Tongue (tissue), 1 donor: ENCODE measurements at regions not wholly inside any gene's neighbourhood (a gene's known extent, or its start where the extent isn't known, plus 50 kb on each side); places are given as distances from the start of the nearest gene placed in this dataset.

Experiments used
- DNase-seq: peaks from one replicate; pipeline ENCODE4 v3.0.0-alpha.2; 2015

DNA sequence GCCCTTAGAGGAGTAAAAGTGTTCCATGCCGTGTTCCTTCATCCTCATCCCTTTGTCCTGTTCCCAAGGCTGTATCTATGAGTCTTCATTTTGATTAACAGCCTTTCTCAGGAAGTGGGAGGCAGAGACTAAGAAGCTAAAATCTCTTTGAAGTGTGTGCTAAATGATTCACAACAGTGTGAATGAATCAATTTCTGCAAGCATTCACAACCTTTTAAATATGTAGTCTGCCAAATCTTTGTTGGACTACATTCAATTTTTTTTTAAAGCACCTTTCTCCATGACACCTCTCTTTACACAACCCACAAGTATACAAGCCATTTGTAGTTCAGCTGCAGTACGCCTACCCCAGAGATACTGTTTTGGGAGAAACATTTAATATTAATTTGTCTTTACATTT lies 408.6 kb upstream of the FANCL start:
- DNase-seq, result no peak

DNA sequence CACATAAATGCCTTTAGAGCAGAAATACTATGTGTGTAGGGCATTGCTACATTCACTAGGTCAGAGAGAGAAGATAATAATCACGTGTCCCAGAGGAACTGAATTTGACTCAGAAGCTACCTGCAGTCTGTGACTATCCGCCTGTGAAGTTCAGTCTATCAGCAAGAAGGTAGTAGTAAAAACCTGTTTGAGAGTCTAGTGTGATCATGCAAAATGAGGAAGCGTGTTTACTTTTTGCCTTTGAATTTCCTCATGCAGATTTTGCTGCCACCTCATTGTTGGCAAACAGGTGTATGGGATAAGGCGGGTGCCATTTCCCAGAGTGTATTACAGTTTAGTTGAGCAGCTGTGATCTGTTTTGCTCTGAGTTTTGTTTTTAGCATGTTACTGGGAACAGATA lies 403.9 kb upstream of the FANCL start:
- DNase-seq, result no peak

DNA sequence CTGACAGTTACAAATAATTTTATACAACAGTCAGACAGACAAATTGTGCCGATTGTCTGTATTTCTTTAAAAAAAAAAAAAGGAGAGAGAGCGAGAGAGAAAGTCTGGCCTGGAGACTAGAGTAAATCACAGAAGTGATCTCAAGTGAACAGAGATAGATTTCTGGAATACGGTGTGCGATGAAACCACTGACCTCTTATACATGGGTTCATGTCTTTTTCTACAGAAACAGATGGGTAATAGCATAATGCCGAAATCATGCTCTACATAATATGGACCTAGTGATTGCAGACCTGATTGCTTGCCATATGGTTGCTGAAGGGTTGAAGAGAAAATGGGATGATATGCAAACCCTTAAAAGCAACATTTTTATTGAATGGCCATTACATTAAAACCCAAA lies 403.3 kb upstream of the FANCL start:
- no peak for DNase-seq

DNA sequence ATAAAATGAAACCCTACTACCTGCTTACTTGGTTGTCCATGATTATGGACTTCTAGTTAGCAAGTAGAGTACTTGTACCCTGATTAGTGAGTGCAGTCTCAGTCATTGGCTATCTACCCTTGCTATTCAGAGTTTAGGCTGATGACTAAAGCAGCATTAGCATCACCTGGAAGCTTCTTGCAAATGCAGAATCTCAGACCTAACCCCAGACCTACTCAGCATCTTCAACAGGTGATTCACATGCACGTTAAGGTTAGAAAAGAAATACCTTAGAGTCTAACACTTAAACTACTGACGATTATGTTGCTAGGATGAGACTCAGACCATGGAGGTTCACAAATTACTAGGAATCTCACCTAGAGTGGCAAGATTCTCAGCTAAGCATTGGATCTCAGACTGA lies 399.9 kb upstream of the FANCL start:
- DNase-seq, result no peak

DNA sequence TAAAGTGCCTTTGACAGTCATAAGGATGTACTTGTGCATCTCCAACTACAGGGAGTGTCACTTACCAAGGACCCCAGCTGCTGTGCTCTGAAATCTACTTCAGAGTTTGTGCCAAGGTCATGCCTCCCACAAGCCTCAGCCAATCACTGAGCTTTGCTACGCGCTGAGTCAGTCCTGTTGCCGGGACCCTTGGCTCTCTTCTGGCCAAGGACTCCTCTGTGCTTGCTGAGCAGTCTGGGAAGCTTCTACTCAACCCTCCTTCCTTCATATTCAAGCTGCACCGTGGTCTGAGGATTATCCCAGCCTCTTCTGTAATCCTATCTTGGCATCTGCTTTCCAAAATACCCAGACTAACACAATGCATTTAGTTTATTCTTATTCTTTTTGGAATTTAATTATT lies 398.9 kb upstream of the FANCL start:
- DNase-seq, result no peak

DNA sequence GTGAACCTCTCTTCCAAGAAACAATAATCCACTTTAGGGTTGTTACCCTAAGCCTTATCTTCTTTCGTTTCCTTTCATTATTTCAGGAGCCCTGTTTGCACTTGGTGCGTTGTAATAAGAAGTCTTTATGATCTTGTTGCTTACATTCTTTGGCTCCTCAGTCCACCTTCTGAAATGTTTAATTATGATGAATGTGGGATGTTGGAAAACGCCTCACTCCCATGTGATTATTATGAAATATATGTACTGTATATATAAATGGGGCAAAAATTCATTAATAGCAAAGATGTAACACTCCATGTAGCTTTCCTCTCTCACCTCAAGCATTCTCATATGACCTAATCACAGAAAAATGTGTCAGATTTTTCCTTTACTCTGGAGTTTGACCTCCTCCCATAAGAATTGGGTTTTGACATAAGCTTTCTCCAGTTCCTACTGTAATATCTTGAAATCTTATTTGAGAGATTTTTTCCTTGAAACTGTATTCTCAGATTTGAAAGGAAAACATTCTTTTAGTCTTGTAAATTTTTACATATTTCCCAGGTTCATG lies 397.2 kb upstream of the FANCL start:
- no peak for DNase-seq

DNA sequence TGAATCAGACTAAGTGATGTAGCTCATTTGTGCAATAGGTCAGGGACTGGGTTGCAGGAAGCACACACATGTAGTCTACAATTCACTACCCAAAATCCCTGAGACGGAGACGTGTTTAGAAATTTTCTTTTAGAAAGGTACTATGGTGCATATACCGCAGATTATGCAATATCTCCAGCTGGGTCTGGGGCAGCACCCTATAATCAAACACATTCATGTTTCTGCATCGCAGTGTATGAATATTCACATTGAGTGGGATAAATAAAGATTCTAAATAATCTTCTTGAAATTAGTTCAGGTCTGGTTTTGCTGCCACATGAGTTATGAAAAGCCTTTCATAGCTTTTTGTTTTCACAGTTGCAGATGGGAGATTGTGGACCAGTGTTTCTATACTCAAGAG lies 395.7 kb upstream of the FANCL start:
- no peak for DNase-seq

DNA sequence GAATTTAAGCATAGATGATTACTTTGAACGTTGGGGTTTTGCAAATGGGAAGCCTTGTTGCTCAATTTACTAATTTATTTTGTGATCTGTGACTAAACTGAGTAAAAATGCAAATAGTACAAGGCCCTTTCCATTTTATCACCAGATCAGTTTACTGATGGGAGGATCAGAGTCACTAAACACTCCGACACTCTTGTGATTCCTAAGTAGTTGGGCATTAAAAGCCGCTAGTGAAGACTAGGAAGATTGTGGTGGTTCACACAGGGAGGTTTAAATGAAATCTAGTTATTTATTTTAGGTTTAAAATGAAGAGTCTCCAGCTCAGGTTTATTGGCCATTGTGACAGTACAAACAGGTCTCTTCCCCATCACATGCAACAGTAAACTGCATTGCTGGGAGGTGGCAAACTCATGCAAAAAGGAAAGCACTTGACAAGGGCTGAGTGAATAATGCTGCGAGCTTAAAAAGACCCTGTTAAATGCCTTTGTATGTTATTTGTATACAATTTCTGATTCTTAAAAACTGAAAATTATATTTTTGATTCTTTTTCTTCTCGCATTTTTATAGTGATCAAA lies 394.8 kb upstream of the FANCL start:
- DNase-seq, result no peak

DNA sequence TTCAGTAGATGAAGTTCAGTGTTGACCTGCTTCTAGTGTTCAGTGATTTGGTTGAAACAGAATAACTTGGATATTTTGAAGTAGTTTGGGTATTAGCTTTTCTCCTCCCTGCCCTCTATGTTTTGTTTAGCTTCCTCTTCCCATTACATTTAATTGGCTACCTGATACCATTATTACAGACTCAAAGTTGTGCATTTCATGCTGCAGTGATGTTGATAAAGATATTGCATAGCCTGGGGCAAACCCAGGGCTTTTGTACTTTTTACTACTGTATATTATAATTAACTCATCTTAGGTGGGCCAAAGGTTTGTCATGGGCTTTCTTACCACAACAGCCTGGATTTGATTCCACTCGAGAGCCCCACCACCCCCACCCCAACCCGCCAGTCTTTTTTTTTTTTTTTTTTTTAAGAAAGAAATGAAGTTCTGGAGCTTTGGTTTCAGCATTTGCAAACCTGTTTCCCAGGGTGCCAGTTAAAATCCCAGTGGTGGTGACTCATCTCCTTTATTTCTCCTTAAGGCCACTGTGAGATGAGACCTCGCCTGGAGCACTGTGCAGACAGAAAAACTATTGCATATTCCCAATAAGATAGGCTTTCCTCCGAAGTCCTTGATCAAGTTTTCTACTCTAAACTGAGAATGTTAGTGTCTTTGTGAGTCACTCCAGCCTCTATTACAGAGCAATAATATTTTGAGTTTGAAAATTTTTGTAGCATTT lies 393.7 kb upstream of the FANCL start:
- no peak for DNase-seq

DNA sequence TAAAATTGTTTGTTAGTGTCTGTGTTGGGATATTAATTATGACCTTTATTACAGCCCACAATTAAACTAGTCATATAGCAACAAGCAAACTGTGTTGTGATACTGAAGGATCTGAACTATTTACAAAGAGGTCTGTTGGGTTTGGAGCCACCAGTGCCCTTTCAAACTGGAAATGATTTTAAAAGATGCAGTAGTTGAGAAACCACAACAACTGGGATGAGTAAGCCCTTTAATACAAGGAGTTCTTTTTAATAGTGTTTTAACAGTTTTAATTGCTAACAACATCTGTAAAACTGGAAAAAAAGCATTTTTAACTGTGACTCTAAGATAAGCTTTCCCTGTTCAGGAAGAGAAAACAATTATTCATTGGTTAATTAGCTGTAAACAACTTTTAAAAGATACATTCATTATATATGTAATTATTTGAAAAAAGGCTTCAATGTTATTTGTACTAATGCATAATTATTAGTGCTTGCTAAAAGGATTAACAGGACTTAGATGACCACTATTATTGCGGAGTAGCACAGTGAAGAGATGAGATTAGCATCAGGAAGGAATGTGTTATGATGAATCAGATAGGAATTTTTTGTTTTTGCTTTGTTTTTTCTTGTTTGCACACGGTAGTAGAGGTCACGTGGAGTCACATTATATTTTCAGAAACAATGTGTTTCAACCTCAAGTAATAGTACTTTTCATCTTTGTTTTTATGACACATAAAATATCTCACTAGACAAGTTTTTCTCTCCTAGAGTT lies 392.7 kb upstream of the FANCL start:
- no peak for DNase-seq

DNA sequence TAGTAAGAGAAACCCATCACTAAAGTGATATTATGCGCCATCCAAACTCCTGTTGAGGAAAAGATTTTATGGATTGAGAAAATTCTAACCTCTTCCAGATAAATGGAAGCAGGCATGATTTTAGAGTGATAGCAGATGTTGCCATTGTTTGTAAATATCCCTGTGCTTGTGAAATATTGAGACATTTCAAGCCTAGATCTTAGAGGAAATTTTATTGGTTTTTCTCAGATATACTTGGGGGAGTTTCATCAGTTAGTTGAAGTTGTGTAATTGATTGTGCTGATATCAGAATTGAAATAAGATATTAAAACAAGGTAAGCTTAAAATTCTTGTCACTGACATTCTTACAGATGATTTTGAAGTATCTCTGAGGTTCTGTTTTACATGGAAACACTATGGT lies 390.9 kb upstream of the FANCL start:
- DNase-seq, result no peak

DNA sequence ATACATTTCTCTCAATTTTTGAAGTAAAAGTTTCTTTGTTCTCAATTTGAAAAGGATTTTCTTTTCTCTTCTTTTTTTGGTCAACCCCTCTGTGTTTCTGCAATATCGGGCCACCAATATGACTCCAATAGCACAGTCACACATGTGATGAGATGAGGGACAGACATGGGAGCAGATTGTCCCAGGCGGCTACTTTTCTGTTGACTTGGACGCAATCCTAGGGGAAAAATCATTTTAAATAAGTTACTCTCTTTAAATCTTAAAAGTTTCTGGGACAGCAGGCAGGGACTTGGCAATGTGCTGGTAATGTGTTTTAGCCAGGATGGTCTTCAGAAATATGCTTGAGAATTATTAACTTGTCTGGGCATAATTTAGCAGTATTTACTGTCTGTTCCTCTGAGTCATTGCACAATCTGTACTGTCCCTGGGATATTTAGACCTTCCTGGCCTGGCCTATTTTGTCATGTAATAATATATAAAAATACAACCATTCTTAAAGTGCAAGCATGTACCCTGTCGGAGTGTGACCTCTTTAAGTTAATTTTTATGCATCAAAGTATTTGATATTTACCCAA lies 388.5 kb upstream of the FANCL start:
- no peak for DNase-seq

DNA sequence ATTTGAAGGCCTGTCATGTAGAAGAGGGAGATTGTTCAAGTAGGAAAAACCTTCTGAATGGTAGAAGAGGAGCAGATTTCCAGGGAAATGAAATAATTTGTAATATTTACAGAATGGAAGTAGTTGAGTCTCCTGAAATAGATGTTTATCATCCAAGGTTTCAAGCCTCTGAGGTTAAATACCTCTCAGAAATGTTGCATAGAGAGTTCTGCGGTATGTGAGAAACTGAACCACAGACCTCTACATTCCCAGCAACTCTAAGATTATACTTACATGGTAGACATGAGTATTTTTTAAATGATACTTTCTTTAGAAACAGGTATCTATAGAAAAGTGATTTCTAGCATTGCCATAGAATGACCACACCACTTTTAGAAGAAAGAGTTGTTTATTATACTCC lies 379.8 kb upstream of the FANCL start:
- no peak for DNase-seq

DNA sequence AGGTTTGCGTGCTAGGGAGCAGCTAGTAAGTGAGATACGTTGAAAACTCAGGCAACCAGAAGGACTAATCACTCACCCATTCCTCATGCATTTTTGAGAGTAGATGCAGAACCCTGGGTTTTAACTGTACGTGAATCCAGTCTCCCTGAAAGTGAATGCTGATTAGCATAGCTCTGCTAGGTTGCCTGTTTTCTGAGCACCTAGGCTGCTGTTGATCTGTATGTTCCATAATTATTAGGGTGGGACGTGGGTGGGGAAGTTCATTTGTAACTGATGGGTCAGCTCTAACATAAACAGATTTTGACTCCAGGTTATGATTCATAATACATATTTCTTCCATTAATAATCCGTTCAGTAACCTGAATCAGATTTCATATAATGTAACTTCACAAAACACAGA lies 379.0 kb upstream of the FANCL start:
- no peak for DNase-seq

DNA sequence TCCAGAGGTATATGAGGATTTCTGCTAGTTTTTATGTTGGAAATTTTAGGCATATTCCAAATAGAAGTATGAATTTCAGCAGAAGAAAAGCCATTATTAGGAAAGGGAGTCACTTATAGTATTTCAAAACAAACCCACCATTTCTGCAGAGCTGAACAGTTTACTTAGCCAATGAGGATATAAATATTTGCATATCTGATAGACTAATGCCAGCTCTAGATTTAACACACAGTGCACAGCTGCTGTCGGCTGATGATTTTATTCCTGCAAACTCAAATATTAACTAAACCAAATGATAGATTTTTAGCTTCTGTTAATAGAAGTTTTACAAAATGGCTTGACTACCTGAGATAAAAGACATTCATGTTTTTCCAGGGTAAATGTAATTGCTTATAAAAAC lies 375.8 kb upstream of the FANCL start:
- DNase-seq, result no peak

DNA sequence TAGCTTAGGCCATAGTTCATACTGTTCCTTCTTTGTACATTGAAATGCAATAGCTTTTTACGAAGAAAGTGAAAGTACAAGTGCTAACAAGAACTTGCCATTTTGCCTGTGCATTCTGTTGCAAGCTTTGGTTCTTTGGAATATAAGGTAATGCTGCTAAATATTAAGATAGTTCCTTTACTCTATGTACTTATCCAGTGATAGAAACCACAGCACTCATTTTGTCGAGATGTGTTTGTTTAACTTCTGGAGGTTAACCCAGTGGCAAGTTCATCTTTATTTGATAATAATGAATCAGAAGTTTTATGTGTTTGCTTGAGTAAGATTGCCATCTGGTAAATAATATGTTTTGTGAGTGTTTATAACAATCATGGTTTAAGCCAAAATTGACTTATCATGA lies 373.1 kb upstream of the FANCL start:
- no peak for DNase-seq

DNA sequence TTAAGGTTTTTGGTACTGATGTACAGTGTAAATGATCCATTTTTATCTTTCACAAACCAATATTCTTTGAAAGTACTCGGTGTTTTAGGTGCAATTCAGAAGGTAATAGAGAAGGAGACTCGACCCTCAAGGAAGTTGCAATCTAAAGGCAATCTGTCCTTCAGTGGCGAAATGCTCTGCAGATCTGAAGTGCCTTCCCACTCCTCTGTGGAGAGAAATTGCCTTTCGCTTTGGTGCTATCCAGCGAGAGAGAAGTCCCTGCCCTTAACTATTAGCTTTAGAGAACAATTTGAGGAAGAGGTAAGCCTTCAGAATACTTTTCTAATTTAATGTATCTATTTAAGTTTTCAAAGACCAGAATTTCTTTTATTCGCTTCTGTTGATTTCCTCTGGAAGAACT lies 371.8 kb upstream of the FANCL start:
- no peak for DNase-seq

DNA sequence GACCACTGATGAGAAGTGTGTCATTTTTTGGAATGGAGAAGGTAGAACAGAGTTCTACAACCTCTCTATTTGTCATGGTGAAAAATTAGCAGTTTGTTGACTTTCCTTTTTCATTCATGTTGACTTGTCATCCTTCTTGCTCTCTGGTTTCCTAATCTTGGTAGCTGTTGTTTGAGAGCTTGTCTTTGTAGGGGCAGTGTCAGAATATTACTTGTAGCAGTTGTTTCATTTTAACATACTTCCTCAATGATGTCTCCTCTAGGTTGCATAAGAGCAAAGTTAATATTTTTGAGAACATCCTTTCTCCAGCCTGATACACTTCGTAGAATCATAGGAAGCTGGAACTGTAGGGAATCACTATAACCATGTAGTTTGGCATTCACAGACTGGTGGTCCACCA lies 368.2 kb upstream of the FANCL start:
- no peak for DNase-seq

DNA sequence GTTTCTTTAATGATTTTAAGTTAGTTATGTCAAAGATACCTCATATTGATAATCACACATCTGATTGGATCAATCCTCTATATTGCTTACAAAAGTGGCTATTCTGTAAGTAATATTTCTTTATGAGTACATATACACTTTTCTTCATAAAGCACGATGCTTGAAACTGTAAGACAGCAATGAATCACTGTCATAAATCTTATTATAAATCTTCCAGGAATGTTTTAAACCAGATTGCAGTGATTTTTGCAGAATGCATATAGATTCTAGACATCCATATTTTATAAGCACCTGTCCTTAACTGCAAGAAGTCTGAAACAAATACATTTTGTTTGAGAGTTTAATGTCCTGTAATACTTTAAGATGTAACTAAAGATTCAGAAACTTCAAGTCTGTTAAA lies 367.0 kb upstream of the FANCL start:
- DNase-seq, result no peak

DNA sequence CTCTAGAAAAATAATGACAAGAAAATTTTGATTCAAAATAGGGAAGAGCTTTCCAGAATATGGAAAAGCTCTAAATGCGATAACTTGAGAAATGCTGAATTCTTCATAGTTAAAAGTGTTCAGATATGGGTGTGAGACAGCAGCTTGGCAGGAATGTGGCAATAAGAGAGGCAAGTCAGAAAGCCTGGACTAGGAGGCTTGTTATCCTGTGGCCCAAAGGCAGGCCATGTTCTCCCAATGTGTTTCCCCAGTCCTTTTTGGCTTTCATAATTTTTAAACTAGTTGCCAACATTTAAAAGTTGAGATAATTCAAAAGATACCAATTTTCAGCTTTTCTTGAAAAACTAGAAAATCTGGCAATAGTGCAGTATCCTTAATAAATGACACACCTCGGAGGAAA lies 366.3 kb upstream of the FANCL start:
- DNase-seq, result no peak

DNA sequence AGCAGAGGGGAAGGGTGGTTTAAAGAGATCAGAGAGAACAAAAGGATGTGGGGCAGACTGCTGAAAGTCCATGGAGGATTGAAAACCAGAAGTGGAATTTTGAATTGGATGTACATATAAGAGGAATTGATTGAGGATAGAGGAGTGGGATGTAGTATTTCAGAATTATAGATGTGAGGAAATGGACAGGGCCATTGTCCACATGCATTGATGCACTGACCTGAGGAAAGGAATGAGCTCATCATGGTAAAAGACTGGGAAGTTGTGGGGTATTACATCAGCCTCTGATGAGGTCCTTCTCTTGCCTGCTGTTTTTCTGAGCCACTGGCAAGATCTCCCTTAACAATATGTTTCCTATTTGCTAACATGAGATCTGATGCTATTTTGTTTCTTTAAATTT lies 365.7 kb upstream of the FANCL start:
- no peak for DNase-seq

DNA sequence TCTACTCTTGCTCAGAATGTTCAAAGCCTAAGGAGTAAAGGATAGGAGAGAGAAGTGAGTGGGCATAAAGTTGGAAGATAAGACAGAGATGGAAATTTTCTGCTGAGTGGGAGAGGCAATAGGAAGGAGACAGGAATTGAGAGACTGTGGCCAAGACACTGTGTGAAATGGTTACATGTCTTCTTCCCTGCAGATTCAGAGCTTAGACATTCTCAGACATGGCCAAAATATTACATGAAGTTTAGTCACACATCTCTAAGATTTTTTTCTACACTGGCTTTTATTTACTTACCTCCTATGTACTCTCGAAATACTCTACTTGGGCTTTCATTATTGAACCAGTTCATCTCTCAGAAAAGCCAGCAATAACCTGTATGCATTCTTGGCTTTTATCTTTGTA lies 363.0 kb upstream of the FANCL start:
- no peak for DNase-seq

DNA sequence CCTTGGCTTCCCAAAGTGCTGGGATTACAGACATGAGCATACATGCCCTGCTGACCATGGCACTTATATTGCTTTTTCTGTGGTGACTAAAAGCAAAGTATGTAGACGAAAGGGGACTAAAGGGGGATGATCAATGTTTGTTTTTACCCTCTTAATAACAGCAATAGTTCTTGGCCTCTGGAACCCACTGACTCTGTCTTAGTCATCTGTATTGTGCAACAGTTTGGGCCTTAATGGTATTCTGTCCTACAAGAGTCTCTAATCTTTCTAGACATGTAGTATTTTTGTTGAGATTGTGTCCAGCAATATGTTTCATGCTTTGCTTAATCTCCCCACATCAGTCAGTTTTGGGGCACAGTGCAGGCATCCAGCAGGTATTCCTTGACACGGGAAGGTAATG lies 359.9 kb upstream of the FANCL start:
- DNase-seq, result no peak
